ENCODE measurements at regions not wholly inside any gene's neighbourhood (a gene's known extent, or its start where the extent isn't known, plus 50 kb on each side); places are given as distances from the start of the nearest gene placed in this dataset.

GRCh38 chr10:108496106-108496505, 1331.6 kb upstream of the SORCS1 start:
- no peak overlapping the region for H2BK15ac ChIP-seq (ENCODE audit: low read depth, low read length)
- no peak overlapping the region for H4K5ac ChIP-seq (ENCODE audit: low read depth, low read length)
- H3K27ac ChIP-seq (ENCODE audit: insufficient read depth, low read length): no peak overlapping the region
- no peak overlapping the region for H3K23ac ChIP-seq (ENCODE audit: low read depth, low read length)
- no peak overlapping the region for H3K18ac ChIP-seq (ENCODE audit: low read depth, low read length)
- H3K9me3 ChIP-seq (ENCODE audit: control insufficient read depth, insufficient read depth, low read length): no peaks in the 10 kb centered on the region
- intact Hi-C loops (cut with micrococcal nuclease) (no loop called here), dilution Hi-C loops (cut with HindIII; ENCODE audit: low sequenced_read_pairs, unreplicated experiment) (no loop called here), in situ Hi-C loops (cut with MboI; ENCODE audit: low sequenced_read_pairs) (no loop called here)
- no peaks in the 10 kb centered on the region for H3K27me3 ChIP-seq (ENCODE audit: control insufficient read depth, insufficient read depth, low read length)
- no peak overlapping the region for H3K4ac ChIP-seq (ENCODE audit: low read depth, low read length)
- no peak overlapping the region for H4K91ac ChIP-seq (ENCODE audit: insufficient read depth, low read depth, low read length)
- no peak overlapping the region for H3K9ac ChIP-seq (ENCODE audit: low read depth, low read length)
- no TSS peak for BruUV-seq (replicated peaks)
- no peak overlapping the region for H2AFZ ChIP-seq (replicated peaks; ENCODE audit: low read length, poor library complexity)
- H3K36me3 ChIP-seq (ENCODE audit: control insufficient read depth, insufficient read depth, low read length): no peaks in the 10 kb centered on the region
- no peak overlapping the region for H2BK20ac ChIP-seq (ENCODE audit: low read depth, low read length)
- no peaks in the 10 kb centered on the region for H3K4me1 ChIP-seq (ENCODE audit: control insufficient read depth, insufficient read depth, low read length)
- ChIA-PET POLR2A (ENCODE audit: unreplicated experiment) (no interaction called here), CTCF (no interaction called here)
- H2BK120ac ChIP-seq (ENCODE audit: low read depth, low read length): no peak overlapping the region
- no peak for DNase-seq
- no peak overlapping the region for H3K4me3 ChIP-seq (ENCODE audit: insufficient read depth, low read depth, low read length)
- no peak overlapping the region for H3K4me2 ChIP-seq (ENCODE audit: low read depth, low read length)
- H4K20me1 ChIP-seq (ENCODE audit: insufficient read depth, low read length): no peaks in the 10 kb centered on the region
- ATAC-seq (ENCODE audit: low read depth): no peak
- H4K8ac ChIP-seq (ENCODE audit: low read depth in 2 of 2, low read length in 2 of 2): no peak overlapping the region
- TF ChIP-seq, protein P1, sequence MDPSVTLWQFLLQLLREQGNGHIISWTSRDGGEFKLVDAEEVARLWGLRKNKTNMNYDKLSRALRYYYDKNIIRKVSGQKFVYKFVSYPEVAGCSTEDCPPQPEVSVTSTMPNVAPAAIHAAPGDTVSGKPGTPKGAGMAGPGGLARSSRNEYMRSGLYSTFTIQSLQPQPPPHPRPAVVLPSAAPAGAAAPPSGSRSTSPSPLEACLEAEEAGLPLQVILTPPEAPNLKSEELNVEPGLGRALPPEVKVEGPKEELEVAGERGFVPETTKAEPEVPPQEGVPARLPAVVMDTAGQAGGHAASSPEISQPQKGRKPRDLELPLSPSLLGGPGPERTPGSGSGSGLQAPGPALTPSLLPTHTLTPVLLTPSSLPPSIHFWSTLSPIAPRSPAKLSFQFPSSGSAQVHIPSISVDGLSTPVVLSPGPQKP (IDR thresholded peaks at IDR 0.05; ENCODE audit: borderline replicate concordance, low read depth, low read length): no peak
- TF ChIP-seq MXI1 (IDR thresholded peaks at IDR 0.05; ENCODE audit: borderline replicate concordance, low read depth, low read length): no peak
- no peak for TF ChIP-seq SMC3 (IDR thresholded peaks at IDR 0.05; ENCODE audit: low read depth, low read length)
- no peak overlapping the region for H2AK9ac ChIP-seq (replicated peaks; ENCODE audit: low read depth, low read length, poor library complexity)
- no peak overlapping the region for H2AK5ac ChIP-seq (ENCODE audit: low read depth, low read length)
- H3K79me1 ChIP-seq (ENCODE audit: low read depth in 1 of 2, low read length in 2 of 2): no peaks in the 10 kb centered on the region
- no peak overlapping the region for H2BK5ac ChIP-seq (ENCODE audit: low read depth, low read length, poor library complexity, severe bottlenecking)
- H3K14ac ChIP-seq (replicated peaks; ENCODE audit: low read depth, low read length): no peak overlapping the region
- no peaks in the 10 kb centered on the region for H3K9me1 ChIP-seq (ENCODE audit: insufficient read depth, low read length)
- no peak overlapping the region for H3K56ac ChIP-seq (ENCODE audit: extremely low read depth, insufficient read depth, low read length)

Measured in IMR-90 (cell line).